Myocyte (in vitro differentiated cells): ENCODE measurements at regions not wholly inside any gene's neighbourhood (a gene's known extent, or its start where the extent isn't known, plus 50 kb on each side); places are given as distances from the start of the nearest gene placed in this dataset.
"Not testable (repeated sequence)": the region's sequence is repeated elsewhere in the genome, so short reads cannot be mapped to it uniquely, and the experiment has no call there.

Source experiments
- DNase-seq: peaks from one replicate; pipeline ENCODE4 v3.0.0-alpha.2; 2012; ENCODE audit warnings: low read depth

DNA sequence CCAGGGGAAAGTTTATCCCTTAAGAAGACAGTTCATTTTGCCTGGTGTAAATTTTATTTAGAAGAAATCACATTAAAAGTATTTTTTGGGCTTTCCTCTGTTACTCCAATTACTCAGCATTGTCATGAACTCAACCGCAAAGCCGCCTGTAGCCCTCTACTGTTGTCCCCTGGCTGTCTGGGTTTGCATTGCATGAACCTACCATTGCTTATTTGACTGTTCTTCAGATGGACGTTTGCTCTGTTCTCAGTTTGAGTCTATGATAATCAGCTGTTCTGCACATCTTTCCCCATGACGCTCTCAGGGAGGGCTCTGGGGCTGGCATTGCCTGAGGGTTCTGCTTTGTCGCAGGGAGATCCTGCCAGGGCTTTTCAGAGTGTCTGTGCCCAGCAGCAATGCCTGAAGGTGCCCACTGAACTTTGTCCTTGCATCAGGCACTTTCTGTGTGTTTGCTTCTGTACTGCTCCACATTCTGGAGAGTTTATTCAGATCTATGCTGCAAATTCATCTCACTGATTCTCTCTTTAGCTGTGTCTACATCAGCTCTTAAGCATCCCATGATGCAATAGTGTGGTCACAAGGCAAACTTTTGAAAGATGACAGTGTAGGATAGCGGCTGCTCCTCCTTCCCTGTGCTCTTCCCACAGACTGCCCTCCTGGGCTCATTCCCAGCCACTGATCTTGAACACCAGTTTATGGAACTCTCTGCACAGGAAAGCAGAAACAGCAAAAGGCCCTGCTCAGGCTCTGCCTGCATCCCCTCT, 370.8 kb downstream of the TMEM121 start:
- DNase-seq: not testable (repeated sequence)

DNA sequence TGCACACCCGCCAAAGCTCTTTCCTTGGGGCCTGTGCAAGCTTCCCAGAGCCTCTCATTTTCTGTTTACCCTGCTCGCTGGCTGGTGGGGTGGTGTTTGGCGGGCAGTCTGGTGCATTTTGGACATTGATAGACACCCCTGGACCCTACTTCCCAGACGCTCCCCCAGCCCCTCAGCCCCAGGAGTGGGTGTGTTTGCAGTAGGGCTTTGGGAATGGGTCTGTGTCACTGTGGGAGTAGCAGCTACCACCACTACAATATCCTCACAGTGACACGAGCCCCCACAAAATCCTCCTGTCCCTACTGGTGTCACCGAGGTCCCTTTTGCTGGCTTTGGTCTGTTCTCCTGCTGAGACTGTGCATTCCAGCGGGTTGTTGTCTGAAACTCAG, 371.3 kb downstream of the TMEM121 start:
- no peak for DNase-seq

DNA sequence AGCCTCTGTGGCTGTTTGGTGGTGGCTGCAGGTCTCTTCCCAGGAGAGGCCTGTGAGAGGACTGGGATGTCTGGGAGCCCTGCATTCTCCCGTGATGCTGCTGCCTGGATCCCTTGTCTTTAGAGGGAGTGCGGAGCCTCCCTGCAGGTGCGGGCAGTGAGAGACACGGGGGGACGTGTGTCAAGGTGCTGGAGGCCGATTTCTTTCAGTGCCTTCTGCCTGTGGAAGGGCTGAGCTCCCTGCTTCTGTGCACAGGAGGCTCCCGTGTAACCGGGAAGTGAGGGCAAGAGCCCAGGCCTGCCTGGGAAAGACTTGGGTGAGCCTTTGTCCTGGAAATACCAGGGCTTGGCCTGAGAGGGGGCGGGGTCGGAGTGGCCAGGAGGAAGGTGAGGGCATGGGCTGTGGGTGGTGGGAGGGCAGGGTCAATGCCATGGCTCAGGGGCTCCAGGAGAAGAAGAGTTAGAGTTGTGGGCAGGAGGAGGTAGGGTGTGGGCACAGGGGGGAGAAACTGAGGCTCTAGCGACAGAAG, 372.2 kb downstream of the TMEM121 start:
- no peak for DNase-seq

DNA sequence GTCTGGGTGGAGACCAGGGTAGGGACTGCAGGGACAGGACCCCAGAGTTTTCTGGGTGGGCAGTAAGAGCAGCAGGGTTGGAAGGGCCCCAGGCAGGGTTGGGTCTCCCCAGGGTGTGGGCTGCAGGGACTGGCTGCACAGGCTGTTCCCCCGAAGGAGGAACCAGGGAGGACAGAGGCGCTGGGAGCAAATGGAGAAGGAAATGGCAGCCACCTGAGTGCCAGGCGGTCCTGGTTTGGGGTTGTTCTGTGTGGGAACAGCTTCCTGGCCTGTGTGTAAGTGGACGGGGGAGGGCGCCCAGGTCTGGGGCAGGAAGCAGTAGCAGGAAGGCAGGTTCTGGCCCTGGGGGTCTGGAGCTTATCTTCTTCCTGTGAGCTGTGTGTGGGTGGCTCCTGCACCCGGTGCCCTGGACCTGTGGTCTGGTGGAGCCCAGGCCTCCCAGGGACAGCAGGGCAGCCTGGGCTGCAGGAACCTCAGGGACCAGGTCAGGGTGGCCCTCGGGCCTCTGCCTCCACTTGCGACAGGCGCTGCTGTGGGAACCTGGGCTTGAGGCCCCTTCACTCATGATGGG, 372.8 kb downstream of the TMEM121 start:
- no peak for DNase-seq

DNA sequence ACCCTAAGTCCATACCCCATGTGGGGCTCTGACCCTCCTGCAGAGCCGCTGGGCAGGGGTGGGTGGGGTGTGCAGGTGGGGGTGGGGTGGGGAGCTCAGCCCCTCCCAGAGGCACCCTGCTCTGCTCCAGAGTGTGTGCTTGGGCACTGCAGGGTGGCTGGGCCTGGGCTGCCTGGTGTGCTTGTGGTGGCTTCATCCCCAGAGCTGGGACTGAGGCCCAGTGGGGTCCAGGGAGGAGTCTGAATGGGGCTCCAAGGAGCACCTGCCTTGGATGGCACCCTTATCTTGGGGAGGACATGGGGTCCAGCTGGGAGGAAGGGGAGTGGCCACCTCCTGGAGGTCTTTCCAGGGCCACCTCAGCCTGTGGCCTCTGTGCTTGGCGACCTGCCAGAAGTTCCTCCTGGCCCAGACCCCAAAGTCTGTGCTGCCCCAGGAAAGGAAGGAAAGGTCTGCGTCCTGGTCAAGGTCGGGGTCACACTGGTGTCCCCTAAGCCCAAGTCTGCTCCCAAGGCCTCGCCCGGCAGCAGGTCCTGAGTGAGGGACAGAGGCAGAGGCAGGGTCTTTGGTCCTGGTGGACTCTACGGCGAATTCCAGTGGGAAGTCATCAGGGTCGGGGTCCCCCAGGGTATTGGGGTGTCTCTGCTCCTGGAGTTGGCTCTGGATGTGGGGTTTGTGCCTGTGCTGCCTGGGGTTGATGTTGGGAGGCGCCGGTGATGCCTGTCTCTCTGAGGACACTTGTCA, 373.4 kb downstream of the TMEM121 start:
- no peak for DNase-seq

DNA sequence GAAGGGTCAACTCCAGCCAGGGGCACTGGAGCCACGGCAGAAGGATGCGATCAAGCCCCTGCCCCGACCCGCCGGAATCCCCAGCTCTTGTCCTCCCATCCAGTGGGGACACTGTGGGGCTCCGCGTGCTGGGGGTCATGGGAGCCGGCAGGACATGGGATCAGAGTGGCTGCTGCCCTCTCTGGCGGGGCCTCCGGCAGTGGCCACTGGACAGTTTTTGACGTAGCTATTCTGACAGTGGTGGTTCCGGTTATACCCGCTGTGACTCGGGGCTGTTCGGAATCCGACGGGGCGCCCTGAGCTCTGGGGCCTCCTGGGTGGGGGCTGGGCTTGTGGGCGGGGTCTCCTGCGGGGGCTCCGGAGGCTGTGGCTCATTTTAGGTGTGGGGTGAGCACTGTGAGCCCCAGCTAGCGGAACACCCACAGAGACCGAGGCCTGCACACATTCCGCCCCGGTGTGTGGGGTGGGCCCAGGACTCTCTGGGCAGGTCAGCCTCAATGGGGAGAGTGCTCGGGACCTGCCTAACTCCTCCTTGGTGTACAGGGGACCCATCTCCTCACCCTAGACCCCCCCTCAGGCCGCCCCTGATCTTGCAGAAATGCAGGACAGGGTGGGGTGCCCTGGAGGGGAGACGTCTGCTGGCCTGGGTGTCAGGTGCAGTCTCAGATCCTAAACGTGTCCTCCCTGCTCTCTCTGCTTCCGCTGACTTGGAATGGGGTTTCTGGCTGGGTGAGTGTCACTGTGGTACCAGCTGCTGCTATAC, 374.2 kb downstream of the TMEM121 start:
- no peak for DNase-seq

- DNase-seq: no peak
These were observed 374.8 kb downstream of the TMEM121 start for GRCh38 chr14:105901226-105901625.

DNA sequence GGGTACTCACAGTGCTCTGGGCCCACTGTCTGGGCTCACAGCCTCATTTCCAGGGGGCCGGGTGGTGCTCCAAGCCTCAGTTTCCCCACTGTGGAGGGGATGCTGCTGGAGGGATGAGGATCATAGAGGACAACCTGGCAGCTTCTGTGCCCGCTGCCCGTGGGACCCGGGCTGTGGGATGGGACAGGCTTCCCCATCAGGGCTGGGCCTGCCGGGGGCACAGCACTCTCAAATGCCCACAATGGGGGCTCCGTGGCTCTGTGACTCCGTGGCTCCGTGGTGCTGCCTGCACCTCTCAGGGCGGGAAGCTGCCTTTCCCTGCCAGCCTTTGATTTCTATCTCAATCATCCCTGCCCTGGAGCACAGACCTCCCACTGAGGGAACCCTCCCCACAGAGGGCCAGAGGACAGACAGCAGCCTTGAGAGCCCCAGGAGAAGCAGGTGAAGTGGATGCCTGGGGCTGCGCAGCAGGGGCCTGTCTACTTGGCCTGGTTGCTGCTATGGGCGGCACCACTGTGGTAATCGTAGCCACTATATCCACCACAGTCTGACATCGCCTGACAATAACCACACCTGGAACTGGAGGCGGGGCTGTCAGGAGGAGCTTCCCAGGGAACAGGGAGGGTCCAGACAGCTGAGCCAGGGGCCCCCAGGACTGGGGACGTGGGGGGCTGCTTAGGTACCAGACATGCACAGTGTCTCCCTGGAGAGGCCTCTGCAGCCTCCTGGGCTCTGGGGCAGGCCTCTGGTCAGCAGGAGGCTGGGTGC, 375.9 kb downstream of the TMEM121 start:
- no peak for DNase-seq

DNA sequence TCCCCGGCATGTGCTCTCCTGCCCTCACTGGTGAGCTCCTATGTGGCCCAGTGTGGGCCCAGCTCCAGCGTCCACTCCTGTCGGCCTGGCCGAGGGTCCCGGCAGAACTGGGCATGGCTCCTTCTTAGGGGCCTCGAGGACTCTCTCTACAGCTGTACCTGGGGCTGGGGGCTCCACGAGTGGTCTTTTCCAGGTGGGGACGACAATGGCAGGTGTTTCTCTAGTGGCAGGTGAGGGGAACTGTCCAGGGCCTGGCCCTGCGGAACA, 376.4 kb downstream of the TMEM121 start:
- DNase-seq: not testable (repeated sequence)

GRCh38 chr14:105903971-105904370, 377.6 kb downstream of the TMEM121 start:
- DNase-seq: no peak

DNA sequence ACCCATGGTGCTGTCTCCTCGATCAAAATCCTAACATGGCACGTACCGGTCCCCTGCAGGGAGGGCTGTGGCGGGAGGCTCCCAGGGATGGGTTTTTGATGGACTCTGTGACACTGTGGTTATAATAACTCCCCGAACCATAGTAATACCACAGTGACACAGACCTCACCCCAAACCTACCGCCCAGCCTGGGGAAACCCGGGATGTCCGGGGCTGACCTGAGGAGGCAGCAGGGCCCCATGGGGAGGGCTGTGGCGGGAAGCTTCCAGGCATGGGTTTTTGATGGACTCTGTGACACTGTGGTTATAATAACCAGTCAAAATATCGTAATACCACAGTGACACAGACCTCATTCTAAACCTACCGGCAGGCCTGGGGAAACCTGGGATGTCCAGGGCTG, 378.0 kb downstream of the TMEM121 start:
- no peak for DNase-seq

- DNase-seq: no peak
These were observed 379.1 kb downstream of the TMEM121 start for GRCh38 chr14:105905456-105905855.

GRCh38 chr14:105907276-105907675, 380.9 kb downstream of the TMEM121 start:
- no peak for DNase-seq

- DNase-seq: no peak
These were observed 381.6 kb downstream of the TMEM121 start for GRCh38 chr14:105908006-105908405.

DNA sequence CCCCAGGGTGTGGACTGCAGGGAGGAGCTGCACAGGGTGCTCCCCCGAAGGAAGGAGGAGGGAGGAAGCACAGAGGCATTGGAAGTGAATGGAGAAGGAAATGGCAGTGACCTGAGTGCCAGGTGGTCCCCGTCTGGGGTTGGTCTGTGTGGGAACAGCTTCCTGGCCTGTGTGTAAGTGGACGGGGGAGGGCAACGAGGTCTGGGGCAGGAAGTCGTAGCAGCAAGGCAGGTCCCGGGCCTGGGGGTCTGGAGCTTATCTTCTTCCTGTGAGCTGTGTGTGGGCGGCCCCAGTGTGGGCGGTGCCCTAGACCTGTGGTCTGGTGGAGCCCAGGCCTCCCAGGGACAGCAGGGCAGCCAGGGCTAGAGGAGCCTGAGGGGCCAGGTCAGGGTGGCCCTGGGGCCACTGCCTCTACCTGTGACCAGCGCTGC, 382.1 kb downstream of the TMEM121 start:
- DNase-seq: no peak

GRCh38 chr14:105909046-105909827, 382.9 kb downstream of the TMEM121 start:
- no peak for DNase-seq

- DNase-seq: not testable (repeated sequence)
These were observed 383.4 kb downstream of the TMEM121 start for GRCh38 chr14:105909828-105910120.

GRCh38 chr14:105910426-105910825, 384.0 kb downstream of the TMEM121 start:
- DNase-seq: no peak

DNA sequence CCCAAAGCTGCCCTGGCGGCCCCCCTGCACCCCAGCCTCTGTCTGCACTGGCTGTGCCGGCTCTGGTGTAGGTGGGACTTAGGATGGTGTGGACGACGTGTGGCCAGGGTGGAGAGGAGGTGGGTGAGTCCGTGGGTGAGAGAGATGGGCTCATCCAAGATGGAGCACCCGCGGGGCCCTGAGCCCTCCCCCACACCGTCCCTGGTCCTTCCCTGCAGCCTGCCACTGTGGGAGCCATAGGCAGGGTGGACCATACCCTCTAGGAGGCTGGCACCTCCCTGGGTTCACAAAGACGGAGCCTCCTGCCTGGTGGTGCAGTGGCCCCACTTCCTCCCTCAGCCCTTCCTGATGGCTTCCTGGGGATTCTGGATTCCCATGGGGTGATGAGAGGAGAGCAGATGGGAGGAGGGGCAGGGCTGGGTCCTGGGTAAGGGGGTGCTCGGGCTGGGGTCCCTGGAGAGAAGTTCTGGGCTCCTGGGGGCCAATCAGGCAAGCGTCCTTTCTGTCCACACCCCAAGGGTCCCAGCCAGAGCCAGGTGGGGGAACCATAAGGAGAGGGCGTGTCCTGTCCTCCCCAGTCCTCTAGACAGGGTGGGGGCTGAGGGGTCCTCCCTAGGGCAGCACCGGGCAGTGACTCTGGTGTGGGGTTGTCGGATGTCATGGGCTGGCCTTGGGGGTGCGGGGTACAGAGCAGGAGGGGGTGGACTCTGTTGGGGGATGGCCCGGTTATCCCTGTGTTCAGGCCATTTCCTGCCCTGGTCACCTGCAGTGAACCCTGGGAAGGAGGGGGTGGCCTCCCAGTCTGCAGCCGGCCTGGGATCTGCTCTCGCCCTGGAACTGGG, 384.8 kb downstream of the TMEM121 start:
- no peak for DNase-seq
